IPS-NIHi7 (cell line): ENCODE measurements at regions not wholly inside any gene's neighbourhood (a gene's known extent, or its start where the extent isn't known, plus 50 kb on each side); places are given as distances from the start of the nearest gene placed in this dataset.
A peak's percentile ranks its signal among the peaks of the same experiment; 100 is the strongest.

Experiments
- DNase-seq: peaks from one replicate; pipeline ENCODE4 v3.0.0; 2012; ENCODE audit warnings: mixed read lengths; ENCODE audit errors: extremely low spot score

DNA sequence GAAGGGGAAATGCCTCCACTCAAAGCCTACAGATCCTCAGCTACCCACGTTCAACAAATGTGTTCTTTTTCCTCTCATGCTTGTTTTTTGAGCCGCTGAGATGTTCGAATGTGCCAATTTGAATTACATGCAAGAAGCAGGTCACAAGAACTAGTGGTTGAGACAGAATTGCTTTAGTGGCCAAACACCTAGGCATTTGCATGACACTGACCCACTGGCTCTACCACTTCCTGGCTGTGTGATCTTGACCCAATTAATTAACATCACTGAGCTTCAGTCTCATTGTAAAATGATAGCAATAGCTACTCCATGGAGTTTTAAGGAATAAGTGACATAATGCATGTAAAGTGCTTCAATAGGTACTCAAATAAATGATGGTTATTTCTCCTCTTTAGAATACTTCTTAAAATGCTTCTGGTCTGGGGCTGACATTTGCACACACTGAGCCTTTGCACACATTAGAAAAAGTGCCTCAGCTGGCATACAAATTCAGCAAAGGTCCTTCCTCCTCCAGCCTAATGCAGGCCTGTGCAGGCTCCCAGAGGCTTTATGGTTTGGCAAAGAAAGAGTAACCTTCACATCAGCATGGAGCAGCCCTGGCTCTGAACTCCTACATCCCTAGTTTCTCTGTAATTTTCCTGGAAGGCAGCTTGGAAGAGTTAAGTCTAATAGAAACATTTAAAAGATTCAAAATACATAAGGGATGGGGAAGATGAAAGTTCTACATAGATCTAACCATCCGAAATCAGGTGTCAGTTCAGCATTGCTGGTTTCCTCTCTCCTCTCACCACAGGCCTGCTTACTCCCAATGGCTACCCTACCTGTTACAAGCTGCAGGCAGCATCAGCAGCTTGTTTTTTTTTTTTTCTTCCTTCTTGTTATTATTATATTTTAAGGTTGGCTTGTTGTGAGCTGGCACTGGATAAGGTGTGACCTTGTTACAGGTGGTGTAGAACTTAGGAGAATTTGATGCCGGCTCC, 107.4 kb downstream of the TBX19 start:
- no peak for DNase-seq

DNA sequence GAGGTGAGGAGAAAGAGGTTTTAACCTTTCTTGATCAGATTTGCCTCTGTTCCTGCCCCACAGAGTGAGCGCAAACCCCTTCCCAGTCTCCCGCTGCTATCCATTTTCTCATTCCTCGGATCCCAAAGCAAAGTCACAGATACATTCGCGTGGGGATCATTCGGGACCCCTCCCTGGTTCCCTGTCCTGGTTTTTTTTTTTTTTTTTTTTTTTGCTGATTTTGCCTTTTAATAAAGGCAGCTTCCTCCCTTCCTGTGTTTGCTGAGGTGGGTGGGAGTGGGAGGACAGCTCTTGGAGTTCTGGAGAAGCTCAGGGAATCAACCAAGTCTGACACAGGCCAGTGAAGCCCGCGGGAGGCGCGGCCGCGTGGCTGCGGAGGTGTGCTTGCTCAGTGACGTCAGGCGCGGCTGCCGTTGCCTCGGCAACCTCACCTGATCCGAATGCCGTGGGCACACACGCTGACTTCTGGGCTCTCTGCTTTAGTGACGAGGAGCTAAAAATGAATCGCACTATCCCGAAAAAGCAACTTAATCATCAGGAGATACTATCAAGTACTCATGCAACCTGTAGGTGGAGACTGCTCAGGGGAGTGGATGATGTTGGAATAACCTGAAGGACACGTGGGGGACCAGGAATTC, 106.4 kb downstream of the TBX19 start:
- DNase-seq = peak; percentile 84

DNA sequence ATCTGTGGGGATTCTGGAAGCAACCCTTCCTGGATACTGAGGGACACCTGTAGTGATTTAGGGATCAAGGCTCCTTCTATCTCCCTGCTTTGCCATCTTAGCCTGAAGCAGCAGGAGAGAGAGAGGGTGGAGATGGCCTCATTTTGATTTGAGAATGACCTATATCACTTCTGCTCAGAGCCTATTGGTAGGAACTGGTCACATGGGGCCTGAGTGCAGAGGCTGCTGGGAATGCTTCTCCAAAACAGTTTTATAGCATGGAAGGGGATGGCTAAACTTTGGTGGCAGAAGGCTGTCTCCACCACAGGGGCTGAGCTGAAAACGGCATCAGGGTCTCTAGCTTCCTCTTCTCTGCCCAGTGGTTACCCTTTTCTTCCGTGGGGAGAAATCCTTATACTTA, 105.8 kb downstream of the TBX19 start:
- no peak for DNase-seq

DNA sequence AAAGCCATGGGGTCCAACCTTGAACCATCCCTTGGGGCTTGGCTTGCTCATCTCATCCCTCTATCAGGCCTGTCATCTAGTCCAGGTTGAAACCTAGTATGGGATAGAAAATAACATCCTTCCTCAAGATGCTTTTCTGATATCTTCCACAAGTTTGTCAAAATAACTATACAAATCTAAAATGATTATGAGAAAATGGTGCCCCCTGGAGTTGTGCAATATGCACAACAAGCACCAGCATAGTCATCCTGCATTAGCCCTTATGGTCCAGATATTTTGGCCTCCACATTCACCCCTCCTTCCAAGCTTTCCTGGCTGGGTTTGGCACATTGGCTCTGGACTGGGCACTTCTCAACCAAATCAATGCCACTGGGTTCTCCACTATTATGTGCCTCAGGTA, 101.2 kb downstream of the TBX19 start:
- DNase-seq = no peak

DNA sequence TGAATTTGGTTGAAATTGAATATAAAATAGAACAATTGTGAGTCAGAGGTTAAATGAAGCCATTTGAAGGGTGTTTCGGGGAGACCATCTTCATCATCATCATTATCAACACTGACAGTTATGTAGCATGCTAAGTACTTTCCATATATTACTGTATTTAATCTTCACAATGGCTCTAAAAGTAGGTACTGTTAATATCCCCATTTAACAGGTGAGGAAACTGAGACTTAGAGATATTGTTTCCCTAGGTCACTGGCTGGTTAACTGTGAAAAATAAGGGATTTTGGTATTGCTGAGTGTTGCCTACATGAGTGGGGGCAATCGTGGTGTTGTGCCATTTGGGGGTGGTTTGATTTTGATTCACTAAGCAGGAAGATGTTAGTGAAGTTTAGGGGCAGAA, 100.3 kb downstream of the TBX19 start:
- no peak for DNase-seq

DNA sequence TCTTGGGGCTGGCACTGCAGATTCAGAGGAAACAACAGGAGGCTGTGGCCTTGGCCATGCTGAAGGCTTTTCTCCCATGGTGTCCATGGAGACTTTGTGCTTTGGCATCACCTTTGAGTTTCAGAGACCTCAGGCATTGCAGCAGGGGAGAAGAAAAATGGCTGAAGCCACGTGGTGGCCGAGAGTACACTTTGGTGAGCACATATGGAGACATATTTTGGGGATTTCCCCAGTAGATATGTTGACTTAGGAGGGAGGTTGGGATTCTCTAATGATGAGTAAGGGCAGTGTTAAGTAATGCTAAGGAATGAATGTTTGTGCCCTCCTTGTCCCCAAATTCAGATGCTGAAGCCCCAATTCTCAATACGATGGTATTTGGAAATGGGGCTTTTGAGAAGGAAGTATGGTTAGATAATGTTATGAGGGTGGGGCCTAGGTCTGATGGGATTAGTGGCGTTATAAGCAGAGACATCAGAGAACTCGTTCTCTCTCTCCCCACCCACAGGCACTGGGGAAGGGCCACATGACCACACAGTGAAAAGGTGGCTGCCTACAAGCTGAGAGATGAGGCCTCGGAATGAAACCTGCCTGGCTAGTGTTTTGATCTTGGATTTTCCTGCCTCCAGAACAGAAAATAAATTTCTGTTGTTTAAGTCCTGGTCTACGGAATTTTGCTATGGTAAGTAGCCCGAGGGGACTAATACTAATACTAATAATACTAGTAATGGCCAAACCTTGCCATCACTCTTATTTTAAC, 98.6 kb downstream of the TBX19 start:
- no peak for DNase-seq

DNA sequence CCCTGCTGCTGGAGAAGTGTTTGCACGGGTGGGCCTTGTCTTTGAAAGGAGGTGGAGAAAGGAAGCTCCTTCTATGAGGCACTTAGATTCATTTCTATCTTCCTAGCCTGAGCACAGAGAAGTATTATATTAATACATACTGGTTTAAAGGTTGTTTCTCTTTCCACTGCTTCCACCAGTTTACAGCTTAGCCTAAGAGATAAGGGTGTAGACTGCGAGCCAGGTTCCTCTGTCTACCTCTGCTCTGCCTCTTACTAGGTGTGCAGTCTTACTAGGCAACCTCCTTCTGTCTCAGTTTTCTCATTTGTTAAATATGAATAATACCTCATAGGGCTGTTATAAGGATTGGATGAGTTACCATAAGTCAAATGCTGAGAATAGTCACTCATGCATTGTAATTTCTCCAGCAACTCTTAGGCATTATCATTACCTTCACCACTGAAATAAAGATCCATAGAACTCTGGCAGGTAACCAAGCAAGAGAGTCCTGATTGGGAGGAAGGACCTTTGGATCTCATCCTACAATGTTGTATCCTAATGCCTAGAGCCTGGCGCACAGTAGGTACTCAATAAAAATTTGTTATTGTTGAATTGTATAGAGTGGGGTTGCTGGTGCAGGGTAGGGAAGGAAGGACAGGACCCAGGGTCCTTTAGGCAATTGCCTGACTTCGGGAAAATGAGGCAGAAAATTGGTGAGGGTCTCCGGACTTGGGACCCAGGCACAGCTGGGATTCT, 95.1 kb downstream of the TBX19 start:
- no peak for DNase-seq

DNA sequence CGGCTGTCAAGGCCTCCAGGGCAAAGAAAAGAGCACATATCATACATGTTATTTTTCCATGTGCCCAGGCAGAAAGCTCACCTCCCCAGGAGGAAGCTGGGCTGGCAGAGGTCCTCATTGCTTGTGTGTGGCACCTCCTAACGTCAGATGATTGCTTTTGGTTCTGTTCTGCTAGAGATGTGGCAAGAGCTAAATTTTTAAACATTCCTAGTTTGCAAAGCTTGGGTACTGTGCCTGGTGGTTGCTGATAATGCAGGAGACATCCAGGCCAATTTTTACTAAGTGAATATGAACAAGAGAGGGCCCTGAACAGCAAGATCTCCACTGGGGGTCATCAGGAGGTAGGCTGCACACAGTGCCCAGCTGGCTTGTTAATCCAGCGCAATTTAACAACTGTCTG, 93.9 kb downstream of the TBX19 start:
- no peak for DNase-seq

DNA sequence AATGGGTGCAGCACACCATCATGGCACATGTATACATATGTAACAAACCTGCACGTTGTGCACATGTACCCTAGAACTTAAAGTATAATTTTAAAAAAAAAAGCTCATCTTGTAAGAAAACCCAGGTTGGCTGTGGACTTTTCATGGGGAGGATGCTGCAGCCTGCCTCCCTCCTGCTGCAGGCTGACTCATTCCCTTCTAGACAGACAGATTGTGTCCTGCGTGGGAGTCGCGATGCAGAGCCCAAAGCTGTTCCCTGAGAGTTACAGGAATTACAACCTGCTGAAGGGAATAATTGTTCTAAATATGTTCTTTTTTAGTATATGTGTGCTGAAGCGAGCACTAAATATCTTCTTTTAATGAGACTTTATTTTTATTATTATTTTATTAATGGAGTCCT, 93.2 kb downstream of the TBX19 start:
- no peak for DNase-seq

DNA sequence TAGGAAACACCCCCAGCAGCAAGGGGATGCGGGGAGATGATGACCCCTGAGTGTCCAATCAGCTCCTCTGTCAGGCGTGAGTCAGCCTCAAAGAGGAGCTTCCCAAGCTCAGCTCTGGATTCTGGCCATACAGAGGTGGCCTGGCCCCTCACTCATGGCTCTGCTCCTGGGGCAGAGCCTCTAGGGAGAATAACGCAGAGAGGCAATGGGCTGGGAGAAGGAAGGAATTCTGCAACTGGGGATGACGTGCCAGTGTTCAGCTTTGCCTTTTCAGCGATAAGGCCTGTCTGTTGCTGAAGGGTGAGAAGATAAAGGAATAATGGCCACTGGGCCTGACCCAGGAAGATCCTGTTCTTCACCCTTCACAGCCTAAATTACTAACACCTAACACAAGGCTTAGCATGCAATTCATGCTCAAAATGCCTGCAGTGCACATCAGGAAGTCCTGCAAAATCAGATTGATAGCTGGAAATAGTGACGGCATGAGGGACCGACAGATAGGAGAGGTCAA, 92.2 kb downstream of the TBX19 start:
- DNase-seq = peak; percentile 22

DNA sequence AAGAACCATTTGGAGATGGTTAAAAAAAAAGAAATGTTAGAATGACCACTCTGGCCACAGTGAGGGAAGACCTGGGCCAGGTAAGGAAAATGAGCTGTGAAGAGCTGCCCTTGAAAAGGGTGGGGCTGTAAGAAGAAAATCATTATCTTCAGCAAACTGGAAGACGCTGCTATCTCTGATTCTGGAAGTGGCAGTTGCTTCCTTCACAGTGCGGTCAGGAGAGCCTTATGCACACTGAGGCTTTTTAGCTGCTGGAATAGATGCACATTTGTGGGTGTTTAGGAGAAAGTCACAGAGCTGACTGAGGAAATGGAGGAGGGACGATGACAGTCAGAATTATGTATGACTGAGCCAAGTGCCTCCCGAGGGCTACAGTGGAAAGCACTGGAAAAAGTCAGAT, 91.6 kb downstream of the TBX19 start:
- DNase-seq = no peak

DNA sequence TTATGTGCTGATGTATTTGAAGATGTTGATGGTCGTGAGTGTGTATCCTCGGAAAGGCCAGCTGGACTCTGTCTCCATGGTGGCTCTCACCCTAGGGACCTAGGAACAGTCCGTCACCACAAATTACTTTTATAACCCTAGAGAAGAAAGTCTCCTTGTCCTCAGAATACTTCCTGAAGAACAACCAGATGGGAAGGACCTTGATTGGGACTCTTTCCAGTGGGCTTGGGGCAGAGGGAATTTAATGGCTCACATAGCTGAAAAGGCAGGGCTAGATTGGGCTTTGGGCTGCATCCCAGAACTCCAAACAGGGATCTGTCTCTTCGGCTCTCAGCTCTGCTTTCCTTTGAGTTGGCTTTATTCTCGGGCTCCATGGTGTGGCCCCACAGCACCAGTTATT, 90.8 kb downstream of the TBX19 start:
- no peak for DNase-seq

DNA sequence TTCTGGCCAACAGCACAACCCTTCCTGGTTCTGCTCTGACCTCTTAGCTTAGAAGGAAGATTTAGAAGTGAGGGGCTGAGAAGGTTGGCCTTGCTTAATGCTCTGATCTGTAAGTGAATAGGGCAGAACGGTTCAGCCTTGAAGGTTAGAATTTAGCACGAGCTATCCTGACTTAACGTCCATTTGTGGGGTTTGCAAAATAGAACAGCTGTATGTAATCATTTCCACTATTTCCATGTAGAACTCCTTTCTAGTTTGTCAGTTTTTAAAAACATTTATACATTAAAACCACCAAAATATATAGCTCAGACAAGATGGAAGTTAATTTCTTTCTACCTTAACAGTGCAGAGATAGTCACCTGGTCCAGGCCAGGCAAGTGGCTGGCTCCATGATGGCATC, 89.9 kb downstream of the TBX19 start:
- no peak for DNase-seq

DNA sequence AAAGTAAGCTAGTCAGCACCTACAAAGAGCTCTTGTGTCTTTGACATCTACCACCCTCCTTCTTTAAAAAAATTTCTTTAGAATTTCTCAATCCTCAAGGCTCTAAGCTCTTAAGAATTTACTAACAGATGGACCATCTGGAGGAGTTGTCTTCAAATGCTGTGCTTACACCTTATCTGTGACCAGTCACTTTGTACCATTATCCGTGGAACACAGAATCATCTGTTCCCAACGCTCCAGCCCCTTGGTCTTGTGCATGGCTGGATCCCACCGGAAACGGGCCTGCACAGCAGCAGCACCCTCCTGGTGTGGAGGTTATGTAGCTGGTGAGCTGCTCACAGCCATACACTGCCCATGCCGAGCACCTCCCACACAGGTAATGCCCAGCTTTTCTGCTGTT, 89.0 kb downstream of the TBX19 start:
- no peak for DNase-seq

DNA sequence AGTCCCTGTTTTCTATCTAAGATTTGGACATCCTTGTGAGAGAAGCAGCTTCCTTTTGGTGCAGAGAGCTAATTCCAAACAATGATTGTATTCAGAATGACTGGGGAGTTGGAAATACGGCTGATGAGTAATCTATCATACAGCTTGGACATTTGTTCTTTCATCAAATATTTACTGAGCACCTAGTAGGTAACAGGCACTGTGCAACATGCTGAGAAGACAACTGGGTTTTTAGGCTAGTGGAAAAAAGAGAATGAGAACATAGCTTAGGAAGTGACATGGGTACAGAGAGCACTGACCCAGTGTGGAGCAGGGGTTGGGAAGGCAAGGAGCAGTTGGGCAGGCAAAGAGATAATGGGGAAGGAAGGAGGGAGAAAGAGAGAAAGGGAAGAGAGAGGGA, 87.5 kb downstream of the TBX19 start:
- DNase-seq = no peak

DNA sequence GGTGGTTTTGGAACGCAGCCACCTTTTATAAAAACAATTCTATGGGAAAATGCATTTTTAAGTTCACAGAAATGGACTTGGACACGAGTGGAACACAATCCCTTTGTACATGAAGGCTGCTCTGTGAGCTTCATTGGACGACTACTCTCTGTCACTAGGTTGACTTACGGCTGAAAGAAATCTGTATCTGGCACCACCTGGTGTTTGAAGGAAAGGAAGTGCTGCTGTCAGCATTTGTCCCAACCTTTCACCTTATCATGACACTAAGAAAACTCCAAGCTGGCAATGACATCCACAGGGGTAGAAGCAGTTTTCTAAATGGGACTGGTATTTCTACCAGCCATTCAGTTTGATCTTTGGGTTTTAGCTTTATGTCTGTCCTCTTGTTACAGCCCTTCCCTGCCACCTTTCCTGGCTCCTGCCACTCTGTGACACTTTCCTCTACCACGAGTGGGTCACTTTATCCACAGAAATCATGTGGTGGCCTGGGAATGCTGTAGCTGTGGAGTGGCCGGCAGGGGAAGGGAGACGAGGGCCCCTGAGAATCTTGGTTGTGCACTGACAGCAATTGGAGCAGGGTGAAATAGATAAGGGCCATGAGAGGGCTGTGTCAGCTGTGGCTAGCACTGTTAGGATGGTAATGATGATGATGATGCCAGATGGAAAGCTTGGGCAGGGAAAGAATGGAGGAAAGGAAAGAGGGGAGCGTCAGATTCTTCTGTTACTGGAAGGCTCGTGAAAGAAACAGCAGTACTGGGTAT, 85.2 kb downstream of the TBX19 start:
- peak; percentile 36 for DNase-seq
